Stimulated activated CD8-positive, alpha-beta memory T cell treated with anti-CD3 and anti-CD28 coated beads, Interleukin-2, amount 100 ng/mL, for 48 hours (primary cell): ENCODE measurements at regions not wholly inside any gene's neighbourhood (a gene's known extent, or its start where the extent isn't known, plus 50 kb on each side); places are given as distances from the start of the nearest gene placed in this dataset.

ENCODE experiments used
- DNase-seq, 2 donors: peaks; one replicate each; pipeline ENCODE4 v3.0.0-alpha.2; 2020; ENCODE audit warnings: low read depth in 2 of 2

- no peak for DNase-seq
Measured at GRCh38 chr3:182067423-182067822, 355.7 kb downstream of the SOX2 start.

GRCh38 chr3:182078316-182078715 is 366.6 kb downstream of the SOX2 start:
- no peak for DNase-seq

GRCh38 chr3:182078929-182079328 is 367.2 kb downstream of the SOX2 start:
- no peak for DNase-seq

GRCh38 chr3:182081096-182081495 is 369.4 kb downstream of the SOX2 start:
- DNase-seq: no peak

- DNase-seq: no peak
Measured at GRCh38 chr3:182083112-182083511, 371.4 kb downstream of the SOX2 start.

- DNase-seq: no peak
Measured at GRCh38 chr3:182092662-182093262, 381.0 kb downstream of the SOX2 start.

GRCh38 chr3:182094321-182094720 is 382.6 kb downstream of the SOX2 start:
- DNase-seq: no peak

GRCh38 chr3:182104881-182105280 is 393.2 kb downstream of the SOX2 start:
- no peak for DNase-seq

GRCh38 chr3:182105875-182106274 is 394.1 kb downstream of the SOX2 start:
- DNase-seq: no peak

- DNase-seq: no peak
Measured at GRCh38 chr3:182108371-182108770, 396.6 kb downstream of the SOX2 start.

GRCh38 chr3:182111967-182112366 is 400.2 kb downstream of the SOX2 start:
- no peak for DNase-seq

GRCh38 chr3:182115328-182116015 is 403.7 kb downstream of the SOX2 start:
- no peak for DNase-seq

GRCh38 chr3:182116386-182116785 is 404.7 kb downstream of the SOX2 start:
- DNase-seq: no peak

GRCh38 chr3:182117131-182117530 is 405.4 kb downstream of the SOX2 start:
- DNase-seq: no peak

GRCh38 chr3:182117583-182117982 is 405.9 kb downstream of the SOX2 start:
- DNase-seq: no peak

- no peak for DNase-seq
Measured at GRCh38 chr3:182118066-182118465, 406.3 kb downstream of the SOX2 start.

- DNase-seq: no peak
Measured at GRCh38 chr3:182121401-182121800, 409.7 kb downstream of the SOX2 start.

- DNase-seq: no peak
Measured at GRCh38 chr3:182122779-182123178, 411.1 kb downstream of the SOX2 start.

GRCh38 chr3:182124187-182124586 is 412.5 kb downstream of the SOX2 start:
- DNase-seq: no peak

- DNase-seq: no peak
Measured at GRCh38 chr3:182124716-182125115, 413.0 kb downstream of the SOX2 start.

GRCh38 chr3:182129740-182130139 is 418.0 kb downstream of the SOX2 start:
- DNase-seq: no peak

- DNase-seq: no peak
Measured at GRCh38 chr3:182133752-182134151, 422.0 kb downstream of the SOX2 start.

GRCh38 chr3:182135056-182135455 is 423.3 kb downstream of the SOX2 start:
- DNase-seq: no peak
